Ramos (cell line): ENCODE measurements at regions not wholly inside any gene's neighbourhood (a gene's known extent, or its start where the extent isn't known, plus 50 kb on each side); places are given as distances from the start of the nearest gene placed in this dataset.

Experiments used
- in situ Hi-C: fragments of 300-500 bp; cut with MboI; formaldehyde crosslinking; loops from one replicate; pipeline ENCODE4 v1.14.3; 2022; ENCODE audit warnings: low sequenced_read_pairs; ENCODE audit not compliant: unreplicated experiment

DNA sequence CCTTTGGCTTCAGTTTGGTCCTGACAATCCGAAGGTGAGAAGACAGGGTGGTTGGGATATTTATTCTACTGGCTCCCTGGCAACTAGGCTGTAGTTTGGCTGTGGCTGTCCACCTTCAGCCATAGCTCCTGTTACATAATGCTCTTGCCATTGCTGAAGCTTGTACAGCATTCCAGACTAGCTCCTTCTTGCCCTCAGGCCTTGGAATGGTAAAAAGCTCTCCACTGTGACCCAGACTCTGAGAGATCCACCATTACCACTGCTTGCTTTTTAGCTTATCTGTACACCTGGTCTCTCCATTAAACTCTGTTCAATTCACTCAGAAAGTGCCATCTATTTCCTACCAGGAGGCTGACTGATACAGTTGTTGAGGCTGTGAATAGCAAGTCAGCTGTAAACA is 231.8 kb upstream of the MON1B start:
- in situ Hi-C loops, result no loop called here

DNA sequence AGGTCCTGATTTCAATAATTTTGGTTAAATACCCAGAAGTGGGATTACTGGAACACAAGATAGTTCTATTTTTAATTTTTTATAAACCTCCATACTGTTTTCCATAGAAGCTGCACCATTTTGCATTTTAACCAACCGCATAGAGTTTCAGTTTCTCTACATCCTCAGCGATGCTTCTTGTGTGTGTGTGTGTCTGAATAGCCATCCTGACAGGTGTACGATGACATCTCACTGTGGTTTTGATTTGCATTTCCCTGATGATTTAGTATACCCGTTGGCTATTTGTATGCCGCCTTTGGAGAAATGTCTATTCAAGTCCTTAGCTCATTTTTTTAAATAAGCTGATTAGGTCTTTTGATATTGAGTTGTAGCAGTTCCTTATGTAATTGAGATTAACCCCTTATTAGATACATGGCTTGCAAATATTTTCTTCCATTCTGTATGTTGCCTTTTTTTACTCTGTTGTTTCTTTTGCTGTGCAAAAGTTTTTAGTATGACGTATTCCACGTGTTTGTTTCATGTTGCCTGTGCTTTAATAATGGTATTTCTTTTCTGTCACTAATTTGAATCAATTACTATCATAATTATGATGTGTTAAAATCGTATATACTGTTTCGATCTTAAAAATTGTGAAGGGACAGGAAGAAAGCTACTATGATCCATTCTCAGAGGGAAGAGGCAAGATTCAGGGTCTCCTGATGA is 227.2 kb upstream of the MON1B start:
- in situ Hi-C loops, result no loop called here

DNA sequence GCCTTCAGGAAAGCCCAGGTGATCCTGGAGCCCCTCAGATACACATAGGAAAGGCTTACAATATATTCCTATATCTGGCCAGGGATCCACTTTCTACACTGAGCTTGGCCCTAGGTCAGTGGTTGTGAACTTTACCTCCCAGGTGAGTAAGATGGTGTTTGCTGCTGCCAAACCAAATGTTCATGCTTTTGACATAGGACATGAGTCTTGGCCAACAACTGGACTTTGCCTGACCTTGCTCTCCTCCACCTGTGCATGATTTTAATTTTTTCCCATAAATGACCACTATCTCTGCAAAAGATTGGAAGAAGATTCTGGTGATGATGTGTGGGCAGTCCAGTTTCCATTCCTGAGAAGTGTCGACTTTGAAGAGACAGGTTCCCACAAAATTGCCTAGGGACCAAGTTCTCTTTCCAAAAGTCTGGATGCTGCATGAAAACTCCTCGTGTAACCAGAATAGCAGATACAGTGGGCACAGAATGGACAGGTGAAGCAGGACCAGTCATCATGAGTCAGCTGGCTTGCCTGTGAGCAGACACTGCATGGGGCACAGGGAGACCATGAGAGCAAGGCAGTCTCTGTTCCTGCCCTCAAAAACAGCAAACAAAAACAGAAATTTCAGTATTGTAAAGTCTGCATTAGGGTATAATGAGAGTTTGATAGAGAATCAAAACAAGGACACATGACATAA is 226.4 kb upstream of the MON1B start:
- in situ Hi-C loops, result no loop called here

DNA sequence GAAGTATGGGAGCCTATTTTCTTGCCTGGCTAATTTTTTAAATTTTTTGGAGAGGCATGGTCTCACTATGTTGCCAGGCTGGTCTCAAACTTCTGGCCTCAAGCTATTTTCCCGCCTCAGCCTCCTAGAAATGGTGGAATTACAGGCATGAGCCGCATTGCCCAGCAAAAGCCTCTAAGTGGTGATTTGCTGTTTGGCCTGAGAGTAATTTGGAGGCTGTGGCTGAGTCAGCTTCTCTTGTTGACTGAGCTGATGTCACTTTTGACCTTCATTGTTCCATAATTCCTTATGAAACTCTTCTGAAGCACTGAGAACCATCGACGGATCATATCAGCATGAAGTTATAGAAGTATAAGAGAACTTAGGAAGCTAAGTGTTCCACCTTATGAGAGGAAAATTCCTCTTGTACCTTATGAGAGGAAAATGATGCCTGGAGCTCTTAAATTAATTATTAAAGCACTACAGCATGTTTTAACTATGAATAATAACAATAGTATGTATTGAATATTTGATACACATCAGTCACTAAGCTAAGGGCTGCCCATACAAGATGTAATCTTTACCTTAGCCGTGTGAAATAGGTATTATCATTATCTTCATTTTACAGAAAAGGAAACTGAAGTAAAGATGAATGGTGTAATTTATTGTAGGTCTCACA is 220.8 kb upstream of the MON1B start:
- in situ Hi-C loops, result no loop called here

DNA sequence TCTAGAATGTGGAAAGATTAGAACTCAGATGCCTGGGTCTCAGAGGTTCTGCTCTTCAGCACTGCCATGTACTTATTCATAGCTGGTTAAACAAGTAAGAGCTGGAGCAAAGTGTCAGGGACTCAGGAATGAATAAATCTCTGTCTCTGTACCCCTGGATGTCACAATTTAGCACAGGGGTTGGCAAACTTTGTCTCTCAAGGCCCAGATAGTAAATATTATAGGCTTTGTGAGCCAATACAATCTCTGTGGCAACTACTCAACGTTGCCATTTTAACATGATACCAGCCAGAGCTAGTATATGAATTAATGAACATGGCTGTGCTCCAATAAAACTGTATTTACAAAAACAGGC is 220.3 kb upstream of the MON1B start:
- in situ Hi-C loops, result no loop called here

DNA sequence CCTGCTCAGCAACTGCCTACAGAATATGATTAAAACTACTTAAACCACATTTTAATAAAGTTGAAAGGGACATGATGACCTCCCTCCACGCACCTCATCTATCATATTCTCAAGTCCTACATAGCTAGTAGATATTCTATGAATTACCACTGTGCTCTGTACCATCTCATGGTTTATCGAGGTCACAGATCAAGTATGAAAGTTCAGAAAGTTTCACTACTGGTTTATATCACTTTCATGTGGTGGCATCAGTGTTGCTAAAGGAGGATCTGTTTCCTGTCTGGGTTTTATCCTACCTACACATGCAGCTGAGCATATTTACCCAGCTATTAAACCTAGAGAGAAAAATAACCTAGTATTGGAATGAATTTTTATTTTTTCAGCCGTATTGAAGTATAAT is 214.9 kb upstream of the MON1B start:
- in situ Hi-C loops, result no loop called here

DNA sequence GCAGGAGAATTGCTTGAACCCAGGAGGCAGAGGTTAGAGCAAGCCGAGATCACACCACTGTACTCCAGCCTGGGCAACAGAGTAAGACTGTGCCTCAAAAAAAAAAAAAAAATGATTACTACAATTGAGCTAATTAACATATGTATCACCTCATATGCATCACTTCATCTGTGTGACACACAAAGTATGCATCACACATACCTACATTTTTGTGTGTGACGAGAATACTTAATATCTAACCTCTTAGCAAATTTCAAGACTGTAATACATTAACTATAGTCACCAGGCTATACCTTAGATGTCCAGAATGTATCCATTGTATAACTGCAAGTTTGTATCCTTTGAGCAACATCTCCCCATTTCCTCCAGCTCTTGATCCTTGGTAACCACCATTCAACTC is 214.2 kb upstream of the MON1B start:
- in situ Hi-C loops, result no loop called here

DNA sequence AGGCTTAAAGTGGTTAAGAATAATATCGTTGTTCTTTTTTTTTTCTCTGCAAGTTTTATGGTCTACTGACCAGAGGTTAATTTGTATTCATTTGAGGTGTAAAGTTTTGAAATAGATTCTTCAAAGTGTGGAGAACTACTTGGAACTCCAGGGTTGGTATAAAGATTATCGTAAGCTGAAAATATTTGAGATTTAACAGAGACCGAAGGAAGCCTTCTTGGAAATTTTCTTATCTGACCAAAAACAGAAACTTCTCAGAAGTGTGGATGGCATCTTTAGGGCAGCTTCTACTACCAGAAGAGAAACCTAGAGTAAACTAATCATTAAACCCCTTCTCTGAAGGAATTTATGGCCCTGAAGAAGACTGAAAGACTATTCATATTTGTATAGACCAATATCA is 206.8 kb upstream of the MON1B start:
- in situ Hi-C loops, result no loop called here

DNA sequence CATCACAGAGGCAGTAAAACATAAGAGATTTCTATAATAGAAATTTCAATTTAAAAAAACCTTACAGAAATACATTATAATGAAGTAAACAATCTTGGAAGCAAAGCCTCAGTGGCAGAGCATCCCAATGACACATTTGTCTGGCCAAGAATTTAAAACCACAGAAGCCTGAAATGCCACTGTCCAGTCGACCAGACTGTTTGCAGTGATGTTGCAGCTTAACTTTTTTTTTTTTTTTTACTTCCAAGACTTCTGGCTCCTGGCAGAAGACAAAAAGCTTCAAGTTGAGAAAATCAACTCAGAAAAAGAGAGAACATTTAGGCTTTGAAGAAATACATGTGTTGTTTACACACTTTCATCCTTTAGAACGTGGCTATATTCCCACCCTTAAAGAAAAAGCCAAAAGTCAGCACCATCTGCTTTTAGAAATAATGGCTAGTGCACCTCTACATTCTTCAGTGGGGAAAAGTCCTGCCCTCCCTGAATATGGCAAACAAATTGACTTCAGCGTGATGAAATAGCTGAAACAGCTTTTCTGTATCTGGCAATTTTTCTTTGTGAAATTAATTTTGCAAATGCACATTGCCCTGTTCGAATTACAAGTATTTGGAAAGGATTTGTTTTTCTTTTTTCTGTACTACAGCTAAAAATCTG is 205.5 kb upstream of the MON1B start:
- in situ Hi-C loops, result no loop called here

DNA sequence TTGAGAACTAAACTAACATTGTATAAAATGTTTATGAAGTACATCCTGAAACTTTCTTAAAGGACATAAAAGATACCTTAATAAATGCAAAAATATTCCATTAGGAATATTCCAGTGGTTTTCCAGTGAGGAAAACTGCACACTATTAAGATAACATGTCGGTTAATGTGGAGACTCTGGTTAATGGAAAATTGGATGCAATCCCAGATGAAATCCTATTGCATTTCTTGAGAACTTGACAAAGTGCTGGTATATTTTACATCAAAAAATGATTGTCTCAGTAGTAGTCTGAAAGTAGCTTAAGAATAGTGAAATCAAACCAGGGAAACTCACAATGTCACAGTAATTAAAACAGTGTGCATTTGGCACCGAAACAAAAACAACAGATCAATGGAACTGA is 202.5 kb upstream of the MON1B start:
- in situ Hi-C loops, result no loop called here

DNA sequence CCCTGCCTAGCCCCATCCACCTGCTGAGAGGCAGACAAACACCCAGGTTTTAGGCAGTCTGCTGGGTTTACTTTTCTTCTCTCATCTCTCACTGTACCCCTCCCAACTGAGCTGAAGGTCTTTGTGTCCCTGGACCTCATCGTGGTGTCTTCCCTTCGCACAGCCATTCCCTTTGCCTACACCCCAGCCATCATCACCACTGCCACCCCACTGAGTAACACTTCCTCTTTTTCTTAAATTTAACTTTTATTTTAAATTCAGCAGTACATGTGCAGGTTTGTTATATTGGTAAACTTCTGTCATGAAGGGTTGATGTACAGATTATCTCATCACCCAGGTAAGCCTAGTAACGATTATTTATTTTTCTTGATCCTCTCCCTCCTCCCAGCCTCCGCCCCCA is 188.3 kb upstream of the MON1B start:
- in situ Hi-C loops, result no loop called here

DNA sequence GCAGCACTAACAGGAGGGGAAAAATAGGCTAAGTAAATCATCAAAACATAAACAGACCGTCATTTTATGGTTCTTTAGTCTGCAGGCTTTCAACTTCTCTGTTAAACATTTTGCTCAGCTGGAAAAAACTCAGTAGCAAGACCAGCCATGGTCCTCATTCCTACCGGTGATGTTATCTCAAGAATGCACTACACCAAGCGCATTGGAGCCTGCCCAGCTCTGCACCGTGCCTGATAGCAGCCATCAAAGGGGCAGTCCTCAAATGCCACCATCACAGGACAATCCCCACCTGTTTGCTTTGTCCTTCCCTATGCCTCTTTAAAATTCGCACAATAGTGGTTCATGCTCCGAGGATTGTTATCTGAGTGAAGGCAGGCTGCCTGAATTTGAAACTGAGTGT is 181.5 kb upstream of the MON1B start:
- in situ Hi-C loops, result no loop called here

DNA sequence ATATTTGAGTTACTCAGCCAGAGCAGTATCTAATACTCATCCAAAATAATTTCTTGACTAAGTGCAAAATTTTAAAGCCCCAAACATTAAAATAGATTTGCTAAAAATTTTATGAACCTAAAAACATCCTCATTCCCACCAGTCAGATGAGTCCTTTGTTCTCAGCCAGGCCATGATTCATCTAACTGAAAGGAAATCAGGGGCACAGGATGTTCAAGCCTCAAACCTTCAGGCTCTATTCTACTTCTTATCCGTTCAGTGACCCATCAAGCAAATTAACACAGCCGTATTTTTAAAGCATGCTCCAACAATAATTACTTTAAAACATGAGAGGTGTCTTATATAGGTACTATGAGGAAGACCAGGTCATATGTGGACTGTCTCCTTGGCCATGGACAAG is 176.5 kb upstream of the MON1B start:
- in situ Hi-C loops, result no loop called here

DNA sequence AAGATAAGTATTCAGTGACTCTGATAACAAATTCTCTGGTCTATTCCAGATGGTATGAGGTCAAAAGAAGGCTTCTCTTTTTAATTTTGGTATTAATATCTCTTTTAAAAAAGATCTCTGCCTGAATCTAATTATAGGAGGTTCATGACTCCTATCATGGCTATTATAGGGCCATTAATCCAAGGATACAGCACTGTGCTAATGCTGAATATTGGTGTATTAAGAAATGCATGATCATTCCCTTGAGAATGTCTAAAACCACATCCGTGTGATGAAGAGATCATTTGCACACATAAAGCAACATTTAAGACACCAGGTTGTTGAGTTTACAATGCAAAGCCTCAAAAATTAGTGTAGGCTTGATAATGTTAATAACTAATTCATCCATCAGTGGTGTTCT is 160.4 kb upstream of the MON1B start:
- in situ Hi-C loops, result no loop called here

DNA sequence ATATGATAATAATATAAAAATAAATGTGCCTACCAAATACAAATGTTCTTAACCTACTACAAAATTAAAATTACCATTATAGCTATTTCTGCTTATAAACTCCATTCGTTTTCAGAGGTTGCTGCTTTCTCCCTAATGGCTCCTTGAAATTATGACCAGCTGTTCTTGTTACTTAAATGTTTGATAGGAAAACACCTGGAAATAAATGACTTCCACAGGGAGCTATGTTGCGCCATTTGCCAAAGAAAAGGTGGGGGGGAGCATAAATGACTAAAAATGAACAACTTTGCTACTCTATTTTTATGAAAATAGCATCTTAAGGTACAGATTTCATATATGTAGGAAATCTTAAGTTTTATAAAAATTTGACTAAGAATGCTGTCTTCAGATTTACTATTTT is 157.5 kb upstream of the MON1B start:
- in situ Hi-C loops, result no loop called here

DNA sequence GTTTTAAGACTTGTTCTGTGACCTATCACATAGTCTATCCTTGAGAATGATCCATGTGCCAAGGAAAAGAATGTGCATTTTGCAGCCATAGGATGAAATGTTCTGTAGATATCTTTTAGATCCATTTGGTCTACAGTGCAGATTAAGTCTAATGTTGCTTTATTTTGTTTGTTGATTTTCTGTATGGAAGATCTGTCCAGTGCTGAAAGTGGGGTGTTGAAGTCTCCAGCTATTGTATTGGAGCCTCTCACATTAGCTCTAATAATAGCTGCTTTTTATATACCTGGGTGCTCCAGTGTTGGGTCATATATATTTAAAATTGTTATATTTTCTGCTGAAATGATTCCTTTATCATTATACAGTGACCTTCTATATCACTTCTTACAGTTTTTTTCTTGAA is 155.6 kb upstream of the MON1B start:
- in situ Hi-C loops, result no loop called here

DNA sequence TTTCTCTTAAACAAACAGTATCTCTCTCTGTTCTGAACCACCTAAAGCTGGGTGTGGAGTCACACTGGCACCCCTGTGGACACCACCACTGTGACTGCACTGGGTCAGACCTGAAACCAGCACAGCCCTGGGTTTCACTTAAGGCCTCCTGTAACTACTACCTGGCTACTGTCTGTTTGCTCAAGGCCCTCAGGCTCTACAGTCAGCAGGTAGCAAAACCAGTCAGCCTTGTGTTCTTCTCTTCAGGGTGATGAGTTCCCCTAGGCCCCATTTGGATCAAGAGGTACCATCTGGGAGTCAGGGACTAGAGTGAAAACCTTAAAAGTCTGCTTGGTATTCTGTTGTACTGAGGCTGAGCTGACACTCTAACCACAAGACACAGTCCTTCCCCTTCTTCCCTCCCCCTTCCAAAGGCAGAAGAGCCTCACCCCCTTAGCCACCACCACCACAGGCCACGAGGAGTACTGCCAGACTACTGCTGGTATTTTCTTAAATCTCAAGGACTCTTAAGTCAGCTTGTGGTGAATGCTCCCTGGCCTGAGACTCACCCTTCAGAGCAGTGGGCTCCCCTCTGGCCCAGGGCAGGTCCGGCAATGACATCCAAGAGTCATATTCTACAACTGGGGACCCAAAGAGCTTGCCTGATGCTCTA is 153.2 kb upstream of the MON1B start:
- in situ Hi-C loops, result no loop called here

DNA sequence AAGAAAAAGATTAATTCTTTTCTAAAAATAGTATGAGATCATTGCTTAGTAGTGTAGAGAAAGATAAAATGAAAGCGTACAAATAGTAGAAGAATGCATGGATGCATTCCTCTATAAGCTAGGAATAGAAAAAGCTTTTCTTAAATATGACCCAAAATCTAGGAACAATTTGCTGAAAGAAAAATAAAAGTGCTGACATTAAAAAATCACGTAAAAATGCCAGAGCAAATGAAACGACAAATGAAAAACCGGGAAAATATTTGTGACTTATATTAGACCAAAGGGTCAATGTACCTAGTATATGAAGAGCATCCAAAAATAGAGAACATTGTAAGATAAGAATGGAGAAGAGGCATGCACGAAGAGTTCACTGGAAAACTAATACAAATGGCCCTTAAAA is 149.5 kb upstream of the MON1B start:
- in situ Hi-C loops, result no loop called here

DNA sequence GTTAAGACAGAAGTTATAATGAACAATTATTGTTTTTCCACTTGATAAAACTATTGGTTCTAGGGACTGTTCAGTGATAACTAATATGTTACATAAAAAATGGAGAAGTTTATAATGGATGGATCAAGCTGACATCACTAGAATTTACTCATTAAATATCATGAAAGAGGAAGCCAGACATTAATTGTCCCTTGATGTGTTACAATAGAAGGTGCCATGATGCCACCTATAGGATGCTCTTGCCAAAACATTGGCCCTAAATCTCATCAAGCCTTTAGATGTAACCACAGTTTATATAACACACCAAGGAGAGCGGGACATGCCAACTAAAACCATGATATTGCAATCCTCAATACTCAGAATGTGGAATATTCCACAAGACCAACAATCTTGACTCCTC is 147.9 kb upstream of the MON1B start:
- in situ Hi-C loops, result no loop called here

DNA sequence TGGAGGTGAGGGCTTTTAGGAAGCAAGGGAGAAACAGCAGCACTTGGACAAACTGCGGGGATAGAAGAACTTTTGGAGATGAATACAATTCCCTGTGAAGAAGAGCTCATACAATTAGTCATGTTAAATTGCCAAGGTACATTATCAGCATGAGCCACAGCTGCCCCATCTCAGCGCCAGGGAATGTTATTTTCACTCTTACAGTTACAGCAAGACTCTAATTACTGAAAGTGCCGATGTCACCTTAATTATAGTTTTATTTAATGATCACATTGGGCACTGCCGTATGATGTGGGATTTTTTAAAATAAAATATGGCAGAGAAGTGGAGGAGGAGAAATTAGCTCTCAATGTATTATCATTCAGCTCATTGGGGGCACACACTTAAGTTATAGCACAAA is 144.8 kb upstream of the MON1B start:
- in situ Hi-C loops, result no loop called here

DNA sequence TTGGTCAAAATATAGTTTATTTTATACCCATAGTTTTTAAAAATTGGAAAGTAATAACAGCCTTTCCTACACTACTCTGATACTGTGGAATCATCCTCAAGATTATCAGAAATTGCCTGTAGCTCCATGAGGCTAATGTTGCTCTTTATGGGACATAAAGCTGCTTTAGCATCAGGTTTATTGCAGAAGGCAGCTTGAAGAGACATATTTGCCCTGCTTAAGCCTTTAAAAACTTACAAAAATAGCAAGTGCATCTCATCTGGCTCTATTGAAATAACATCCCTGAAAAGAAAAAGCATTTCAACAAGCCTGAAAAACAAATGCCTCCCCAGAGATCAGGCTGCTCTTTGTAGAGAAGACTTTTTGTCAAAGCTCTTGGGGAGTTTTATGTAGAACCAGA is 142.9 kb upstream of the MON1B start:
- in situ Hi-C loops, result no loop called here
